HepG2 (cell line): ENCODE measurements at regions not wholly inside any gene's neighbourhood (a gene's known extent, or its start where the extent isn't known, plus 50 kb on each side); places are given as distances from the start of the nearest gene placed in this dataset.

ENCODE experiments used
- ARNT2 ChIP-seq: sonication (generic); formaldehyde crosslinking; IDR thresholded peaks from 2 replicates; pipeline ENCODE4 v1.8.0; 2022; ENCODE audit warnings: mild to moderate bottlenecking, low read depth, missing genetic modification reagents, moderate library complexity
- FOXJ3 ChIP-seq: sonication (generic); formaldehyde crosslinking; IDR thresholded peaks from 2 replicates; pipeline ENCODE4 v1.4.0; 2020; ENCODE audit warnings: missing genetic modification reagents, mild to moderate bottlenecking, borderline replicate concordance
- GLMP ChIP-seq: sonication (generic); formaldehyde crosslinking; IDR thresholded peaks from 2 replicates; pipeline ENCODE4 v1.9.0; 2021; ENCODE audit warnings: missing genetic modification reagents, mild to moderate bottlenecking, borderline replicate concordance
- GTF3A ChIP-seq: sonication (generic); formaldehyde crosslinking; conservative IDR thresholded peaks from 2 replicates; pipeline ENCODE4 v1.4.0; 2020; ENCODE audit warnings: mild to moderate bottlenecking, missing genetic modification reagents
- MED13 ChIP-seq: sonication (generic); formaldehyde crosslinking; IDR thresholded peaks from 2 replicates; pipeline ENCODE4 v1.5.0; 2020; ENCODE audit warnings: missing genetic modification reagents
- MIXL1 ChIP-seq: IDR thresholded peaks from 2 replicates; pipeline ENCODE4 v1.6.1; 2016
- PITX1 ChIP-seq: sonication (generic); formaldehyde crosslinking; IDR thresholded peaks from 2 replicates; pipeline ENCODE4 v1.5.1; 2020; ENCODE audit warnings: mild to moderate bottlenecking, missing genetic modification reagents
- PPARG ChIP-seq: conservative IDR thresholded peaks from 2 replicates; pipeline ENCODE4 v1.6.1; 2016; ENCODE audit warnings: missing biosample characterization, missing genetic modification reagents
- RBM22 ChIP-seq: fragments of 200-400 bp; formaldehyde crosslinking; optimal IDR thresholded peaks from 2 replicates; pipeline ENCODE3; 2017; ENCODE audit warnings: mild to moderate bottlenecking, low read length, moderate library complexity
- SAP130 ChIP-seq: IDR thresholded peaks from 2 replicates; pipeline ENCODE4 v1.6.1; 2016; ENCODE audit warnings: low read depth
- SKI ChIP-seq: fragments of 450-650 bp; IDR thresholded peaks from one replicate; pipeline ENCODE4 v1.6.1; 2018; ENCODE audit warnings: mild to moderate bottlenecking; ENCODE audit not compliant: partially characterized antibody
- SOX6 ChIP-seq, 2 experiments: fragments of 450-650 bp in 1 of 2; sonication (generic) in 1 of 2; formaldehyde crosslinking in 1 of 2; IDR thresholded peaks; 2 replicates each; pipeline versions ENCODE4 v1.4.0 to v1.6.1; 2017 to 2020; ENCODE audit warnings: antibody characterized with exemption in 1 of 2, mild to moderate bottlenecking in 1 of 2, missing genetic modification reagents in 1 of 2
- SRSF4 ChIP-seq: fragments of 200-400 bp; formaldehyde crosslinking; IDR thresholded peaks from one replicate; pipeline ENCODE4 v1.6.1; 2018; ENCODE audit warnings: mild to moderate bottlenecking, low read depth, low read length, moderate library complexity; ENCODE audit not compliant: poor library complexity, severe bottlenecking
- STAT5B ChIP-seq: sonication (generic); formaldehyde crosslinking; IDR thresholded peaks from 2 replicates; pipeline ENCODE4 v1.4.0; 2020; ENCODE audit warnings: missing genetic modification reagents
- USF2 ChIP-seq, 2 experiments: sonication (generic) in 1 of 2; formaldehyde crosslinking in 1 of 2; IDR thresholded peaks; 2 replicates each; pipeline versions ENCODE4 v1.5.1 to v1.6.1; 2011 to 2020; ENCODE audit warnings: borderline replicate concordance in 1 of 2, low read depth in 1 of 2, low read length in 1 of 2, mild to moderate bottlenecking in 1 of 2, missing genetic modification reagents in 1 of 2, moderate library complexity in 1 of 2
- ZBTB1 ChIP-seq: sonication (generic); formaldehyde crosslinking; IDR thresholded peaks from 2 replicates; pipeline ENCODE4 v1.4.0; 2020; ENCODE audit warnings: missing genetic modification reagents, borderline replicate concordance
- ZBTB3 ChIP-seq: sonication (generic); formaldehyde crosslinking; IDR thresholded peaks from 2 replicates; pipeline ENCODE4 v1.4.0; 2020; ENCODE audit warnings: low read depth, mild to moderate bottlenecking, moderate library complexity, missing genetic modification reagents, borderline replicate concordance
- ZNF232 ChIP-seq: sonication (generic); formaldehyde crosslinking; IDR thresholded peaks from 2 replicates; pipeline ENCODE4 v1.4.0; 2020; ENCODE audit warnings: missing genetic modification reagents, borderline replicate concordance
- ZNF33A ChIP-seq: sonication (generic); formaldehyde crosslinking; IDR thresholded peaks from 2 replicates; pipeline ENCODE4 v1.5.1; 2020; ENCODE audit warnings: missing genetic modification reagents, mild to moderate bottlenecking, moderate library complexity, borderline replicate concordance
- ZNF354B ChIP-seq: sonication (generic); formaldehyde crosslinking; IDR thresholded peaks from 2 replicates; pipeline ENCODE4 v1.8.0; 2022; ENCODE audit warnings: mild to moderate bottlenecking, missing genetic modification reagents
- ZNF556 ChIP-seq: sonication (generic); formaldehyde crosslinking; IDR thresholded peaks from 2 replicates; pipeline ENCODE4 v1.4.0; 2020; ENCODE audit warnings: mild to moderate bottlenecking, missing genetic modification reagents, borderline replicate concordance
- ZNF616 ChIP-seq: sonication (generic); formaldehyde crosslinking; IDR thresholded peaks from 2 replicates; pipeline ENCODE4 v1.5.0; 2020; ENCODE audit warnings: low read depth, mild to moderate bottlenecking, missing genetic modification reagents
- ZNF644 ChIP-seq: IDR thresholded peaks from 2 replicates; pipeline ENCODE4 v1.6.1; 2016; ENCODE audit warnings: low read depth
- TF ChIP-seq, protein P1 (sequence below): IDR thresholded peaks from 2 replicates; pipeline ENCODE4 v1.6.1; 2016; ENCODE audit warnings: low read depth, borderline replicate concordance
- TF ChIP-seq, protein P2 (sequence below): sonication (generic); formaldehyde crosslinking; IDR thresholded peaks from 2 replicates; pipeline ENCODE4 v1.4.0; 2020; ENCODE audit warnings: missing genetic modification reagents

- TF ChIP-seq SRSF4 (no peak), ZBTB3 (CRISPR knock-in tag) (peak; percentile 93; the same call in 1 of the 2 replicates), RBM22 (no peak), STAT5B (CRISPR knock-in tag) (peak; percentile 100), ZNF644 (CRISPR knock-in tag) (peak; percentile 93), PITX1 (CRISPR knock-in tag) (peak; percentile 91), SOX6 (IDR thresholded peaks at IDR 0.05) (no peak), SOX6 (CRISPR knock-in tag; IDR thresholded peaks at IDR 0.05) (peak; percentile 55), USF2 (IDR thresholded peaks at IDR 0.05; ENCODE audit: low read depth, low read length) (no peak), USF2 (CRISPR knock-in tag; IDR thresholded peaks at IDR 0.05; ENCODE audit: borderline replicate concordance) (peak; percentile 43; the same call in 1 of the 2 replicates), GLMP (CRISPR knock-in tag) (peak; percentile 98), SKI (no peak), ZNF616 (CRISPR knock-in tag) (peak; percentile 98), ZNF556 (CRISPR knock-in tag) (peak; percentile 83; the same call in 1 of the 2 replicates), ZBTB1 (CRISPR knock-in tag) (peak; percentile 99), MIXL1 (CRISPR knock-in tag) (peak; percentile 100), ZNF232 (CRISPR knock-in tag) (peak; percentile 100), SAP130 (CRISPR knock-in tag) (peak; percentile 98), ZNF33A (CRISPR knock-in tag) (no peak; the same call in 1 of the 2 replicates), GTF3A (CRISPR knock-in tag) (no peak), MED13 (CRISPR knock-in tag) (peak; percentile 99), ARNT2 (CRISPR knock-in tag) (peak; percentile 98), PPARG (peak; percentile 96), FOXJ3 (CRISPR knock-in tag) (peak; percentile 85), ZNF354B (CRISPR knock-in tag) (peak; percentile 99)
- TF ChIP-seq, protein P1, sequence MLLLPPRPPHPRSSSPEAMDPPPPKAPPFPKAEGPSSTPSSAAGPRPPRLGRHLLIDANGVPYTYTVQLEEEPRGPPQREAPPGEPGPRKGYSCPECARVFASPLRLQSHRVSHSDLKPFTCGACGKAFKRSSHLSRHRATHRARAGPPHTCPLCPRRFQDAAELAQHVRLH (CRISPR knock-in tag): peak; percentile 100
- TF ChIP-seq, protein P2, sequence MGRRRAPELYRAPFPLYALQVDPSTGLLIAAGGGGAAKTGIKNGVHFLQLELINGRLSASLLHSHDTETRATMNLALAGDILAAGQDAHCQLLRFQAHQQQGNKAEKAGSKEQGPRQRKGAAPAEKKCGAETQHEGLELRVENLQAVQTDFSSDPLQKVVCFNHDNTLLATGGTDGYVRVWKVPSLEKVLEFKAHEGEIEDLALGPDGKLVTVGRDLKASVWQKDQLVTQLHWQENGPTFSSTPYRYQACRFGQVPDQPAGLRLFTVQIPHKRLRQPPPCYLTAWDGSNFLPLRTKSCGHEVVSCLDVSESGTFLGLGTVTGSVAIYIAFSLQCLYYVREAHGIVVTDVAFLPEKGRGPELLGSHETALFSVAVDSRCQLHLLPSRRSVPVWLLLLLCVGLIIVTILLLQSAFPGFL: peak; percentile 99; the same call in 1 of the 2 replicates
Observed at GRCh38 chr20:37627060-37627766, 66.6 kb upstream of the CTNNBL1 start (continued).
